A673 (cell line): ENCODE measurements at regions not wholly inside any gene's neighbourhood (a gene's known extent, or its start where the extent isn't known, plus 50 kb on each side); places are given as distances from the start of the nearest gene placed in this dataset.

ENCODE experiments used
- BruUV-seq: library from RNA; stranded (reverse); fragments of 400-500 nt; replicated peaks from 2 replicates; lab custom pipeline; 2021; lab: Mats Ljungman, UMichigan
- CTCF ChIA-PET: fragments of 300-600 bp; sonication (Branson Sonifier 250); formaldehyde crosslinking; loops from one replicate; lab custom pipeline; 2022; ENCODE audit warnings: antibody characterized with exemption; lab: Charles Lee
- POLR2A ChIA-PET: fragments of 300-600 bp; sonication (Branson Sonifier 250); formaldehyde crosslinking; loops from one replicate; lab custom pipeline; 2022; ENCODE audit warnings: antibody characterized with exemption; ENCODE audit not compliant: low non-redundant PET; lab: Charles Lee
- DNase-seq: peaks from one replicate; pipeline ENCODE4 v3.0.0-alpha.2; 2015; ENCODE audit warnings: low spot score
- H3K27ac ChIP-seq: fragments of 200-600 bp; sonication (generic); 2 replicates; pipeline ENCODE4 v1.5.1; 2016; ENCODE audit warnings: mixed run types, low read depth, mild to moderate bottlenecking, mixed read lengths, antibody characterized with exemption, low read length; ENCODE audit not compliant: poor library complexity, severe bottlenecking
- H3K27me3 ChIP-seq: fragments of 200-600 bp; sonication (generic); replicated peaks from 2 replicates; pipeline ENCODE4 v1.6.1; 2017; ENCODE audit warnings: mixed run types, low read depth, mild to moderate bottlenecking, mixed read lengths, antibody characterized with exemption, low read length; ENCODE audit not compliant: insufficient read depth, poor library complexity
- H3K36me3 ChIP-seq: fragments of 200-600 bp; sonication (generic); 2 replicates; pipeline ENCODE4 v1.6.1; 2016; ENCODE audit warnings: mixed run types, mild to moderate bottlenecking, mixed read lengths, antibody characterized with exemption, low read length; ENCODE audit not compliant: insufficient read depth, poor library complexity, severe bottlenecking
- H3K4me1 ChIP-seq: fragments of 200-600 bp; sonication (generic); 2 replicates; pipeline ENCODE4 v1.6.1; 2017; ENCODE audit warnings: mixed run types, mild to moderate bottlenecking, mixed read lengths, antibody characterized with exemption, low read length; ENCODE audit not compliant: insufficient read depth, poor library complexity, severe bottlenecking
- H3K4me3 ChIP-seq: fragments of 200-600 bp; sonication (generic); 2 replicates; pipeline ENCODE4 v1.5.1; 2016; ENCODE audit warnings: low read depth, mixed run types, mild to moderate bottlenecking, mixed read lengths, low read length; ENCODE audit not compliant: poor library complexity, severe bottlenecking
- H3K9me3 ChIP-seq: fragments of 200-600 bp; sonication (generic); 2 replicates; pipeline ENCODE4 v1.6.1; 2016; ENCODE audit warnings: mixed run types, low read depth, mild to moderate bottlenecking, mixed read lengths, antibody characterized with exemption, low read length; ENCODE audit not compliant: poor library complexity, severe bottlenecking
- EZH2 ChIP-seq: fragments of 200-600 bp; sonication (generic); IDR thresholded peaks from 2 replicates; pipeline ENCODE4 v1.6.1; 2017; ENCODE audit warnings: borderline replicate concordance, low read depth, mild to moderate bottlenecking, mixed read lengths, antibody characterized with exemption, low read length; ENCODE audit not compliant: poor library complexity, severe bottlenecking
- intact Hi-C: fragments of 100-400 bp; cut with micrococcal nuclease; formaldehyde crosslinking; loops from one replicate; pipeline ENCODE4 v1.10.0; 2022; ENCODE audit not compliant: unreplicated experiment
- TF ChIP-seq, protein P1 (sequence below): fragments of 300-800, 200-600 bp; sonication (generic); conservative IDR thresholded peaks from 2 replicates; pipeline ENCODE4 v1.5.1; 2017; ENCODE audit warnings: low read depth, mild to moderate bottlenecking, antibody characterized with exemption, low read length, moderate library complexity, mixed read lengths

DNA sequence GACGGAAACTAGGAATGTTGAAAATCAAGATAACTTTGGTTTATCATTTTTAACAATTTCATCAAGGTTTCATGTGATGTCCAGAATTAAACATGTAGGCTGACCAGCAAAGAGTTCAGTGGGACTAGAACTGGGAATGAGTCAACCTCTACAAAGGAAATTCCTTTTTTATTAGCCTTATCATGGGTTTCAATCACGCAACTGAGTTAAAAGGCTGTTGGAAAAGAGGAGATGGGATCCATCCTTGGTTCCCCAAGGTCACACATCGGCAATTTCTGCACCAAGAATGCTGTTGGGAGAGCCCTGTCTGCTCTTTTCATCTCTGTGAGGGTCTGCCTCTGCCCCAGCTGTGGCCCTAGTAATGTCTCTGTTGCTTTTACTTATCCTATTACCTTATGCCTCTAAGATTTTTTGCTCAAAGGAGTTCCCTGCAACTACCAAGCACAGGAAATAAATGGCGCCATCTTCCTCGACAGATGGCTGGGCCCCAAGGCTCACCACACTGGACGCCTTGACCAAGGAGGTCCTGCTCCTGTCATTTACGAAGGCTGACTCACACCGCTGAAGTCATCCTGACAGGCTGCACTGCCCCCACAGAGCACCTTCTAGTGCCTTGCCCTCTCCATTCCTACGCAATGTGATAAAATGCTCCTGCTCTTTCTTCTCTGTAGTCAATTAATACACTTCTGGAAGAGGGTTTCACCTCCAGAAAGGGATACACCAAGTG, 367.4 kb downstream of the GXYLT1 start:
- TF ChIP-seq, protein P1, sequence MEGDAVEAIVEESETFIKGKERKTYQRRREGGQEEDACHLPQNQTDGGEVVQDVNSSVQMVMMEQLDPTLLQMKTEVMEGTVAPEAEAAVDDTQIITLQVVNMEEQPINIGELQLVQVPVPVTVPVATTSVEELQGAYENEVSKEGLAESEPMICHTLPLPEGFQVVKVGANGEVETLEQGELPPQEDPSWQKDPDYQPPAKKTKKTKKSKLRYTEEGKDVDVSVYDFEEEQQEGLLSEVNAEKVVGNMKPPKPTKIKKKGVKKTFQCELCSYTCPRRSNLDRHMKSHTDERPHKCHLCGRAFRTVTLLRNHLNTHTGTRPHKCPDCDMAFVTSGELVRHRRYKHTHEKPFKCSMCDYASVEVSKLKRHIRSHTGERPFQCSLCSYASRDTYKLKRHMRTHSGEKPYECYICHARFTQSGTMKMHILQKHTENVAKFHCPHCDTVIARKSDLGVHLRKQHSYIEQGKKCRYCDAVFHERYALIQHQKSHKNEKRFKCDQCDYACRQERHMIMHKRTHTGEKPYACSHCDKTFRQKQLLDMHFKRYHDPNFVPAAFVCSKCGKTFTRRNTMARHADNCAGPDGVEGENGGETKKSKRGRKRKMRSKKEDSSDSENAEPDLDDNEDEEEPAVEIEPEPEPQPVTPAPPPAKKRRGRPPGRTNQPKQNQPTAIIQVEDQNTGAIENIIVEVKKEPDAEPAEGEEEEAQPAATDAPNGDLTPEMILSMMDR: no peak
- TF ChIP-seq EZH2: no peak
- BruUV-seq: no TSS peak
- POLR2A ChIA-PET: no interaction called here
- no peaks in the 10 kb centered on the region for H3K4me1 ChIP-seq
- no peaks in the 10 kb centered on the region for H3K9me3 ChIP-seq
- no peak for DNase-seq
- H3K36me3 ChIP-seq: no peaks in the 10 kb centered on the region
- CTCF ChIA-PET: no interaction called here
- no peak overlapping the region for H3K27ac ChIP-seq
- intact Hi-C loops: no loop called here
- H3K4me3 ChIP-seq: no peak overlapping the region
- H3K27me3 ChIP-seq: no peaks in the 10 kb centered on the region

DNA sequence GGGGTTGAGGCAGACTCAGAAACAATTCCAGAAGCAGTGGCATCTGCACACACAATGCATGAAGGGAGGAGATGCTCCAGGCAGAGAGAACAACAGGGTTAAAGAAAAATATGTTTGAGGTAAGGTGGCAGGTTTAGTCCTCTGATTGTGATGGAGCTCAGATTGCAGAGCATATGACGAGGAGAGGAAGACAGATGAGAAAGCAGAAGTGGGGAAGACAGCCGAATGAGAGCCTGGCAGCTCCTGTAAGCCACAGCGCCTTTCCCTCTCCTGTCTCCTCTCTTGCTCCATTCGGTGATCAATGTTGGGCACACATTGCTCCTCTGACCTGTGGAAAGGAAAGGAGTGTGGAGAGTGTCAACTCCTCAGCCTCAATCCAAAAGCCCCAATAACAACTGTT, 372.2 kb downstream of the GXYLT1 start:
- ChIA-PET POLR2A (no interaction called here), CTCF (no interaction called here)
- Histone ChIP-seq H3K27ac (no peak overlapping the region), H3K9me3 (no peaks in the 10 kb centered on the region), H3K27me3 (no peaks in the 10 kb centered on the region), H3K36me3 (no peaks in the 10 kb centered on the region), H3K4me1 (no peaks in the 10 kb centered on the region), H3K4me3 (no peak overlapping the region)
- no peak for DNase-seq
- TF ChIP-seq, protein P1: no peak
- no peak for TF ChIP-seq EZH2
- intact Hi-C loops: no loop called here
- no TSS peak for BruUV-seq

DNA sequence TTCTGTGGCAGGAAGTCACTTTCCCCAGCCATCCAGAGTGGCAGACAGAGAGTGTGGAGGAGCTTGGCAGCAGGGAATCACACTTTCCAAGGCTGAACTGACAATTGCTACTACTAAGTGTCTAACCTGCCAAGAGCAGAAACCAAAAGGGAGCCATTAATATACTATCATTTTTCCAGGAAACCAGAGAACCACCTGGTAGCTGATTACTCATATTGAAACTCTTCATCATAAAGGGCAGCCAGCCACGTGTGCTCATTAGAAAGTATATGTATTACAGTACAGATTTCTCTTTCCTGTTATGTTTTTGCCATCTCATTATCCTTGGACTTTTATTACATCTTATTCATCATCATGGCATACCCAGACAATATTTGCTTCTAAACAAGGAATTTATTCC, 374.9 kb downstream of the GXYLT1 start:
- TF ChIP-seq, protein P1: no peak
- no peak for TF ChIP-seq EZH2
- intact Hi-C loops: no loop called here
- Histone ChIP-seq H3K27ac (no peak overlapping the region), H3K4me3 (no peak overlapping the region), H3K9me3 (no peaks in the 10 kb centered on the region), H3K4me1 (no peaks in the 10 kb centered on the region), H3K36me3 (no peaks in the 10 kb centered on the region), H3K27me3 (no peaks in the 10 kb centered on the region)
- DNase-seq: no peak
- no TSS peak for BruUV-seq
- ChIA-PET CTCF (no interaction called here), POLR2A (no interaction called here)
